ENCODE measurements at regions not wholly inside any gene's neighbourhood (a gene's known extent, or its start where the extent isn't known, plus 50 kb on each side); places are given as distances from the start of the nearest gene placed in this dataset.

DNA sequence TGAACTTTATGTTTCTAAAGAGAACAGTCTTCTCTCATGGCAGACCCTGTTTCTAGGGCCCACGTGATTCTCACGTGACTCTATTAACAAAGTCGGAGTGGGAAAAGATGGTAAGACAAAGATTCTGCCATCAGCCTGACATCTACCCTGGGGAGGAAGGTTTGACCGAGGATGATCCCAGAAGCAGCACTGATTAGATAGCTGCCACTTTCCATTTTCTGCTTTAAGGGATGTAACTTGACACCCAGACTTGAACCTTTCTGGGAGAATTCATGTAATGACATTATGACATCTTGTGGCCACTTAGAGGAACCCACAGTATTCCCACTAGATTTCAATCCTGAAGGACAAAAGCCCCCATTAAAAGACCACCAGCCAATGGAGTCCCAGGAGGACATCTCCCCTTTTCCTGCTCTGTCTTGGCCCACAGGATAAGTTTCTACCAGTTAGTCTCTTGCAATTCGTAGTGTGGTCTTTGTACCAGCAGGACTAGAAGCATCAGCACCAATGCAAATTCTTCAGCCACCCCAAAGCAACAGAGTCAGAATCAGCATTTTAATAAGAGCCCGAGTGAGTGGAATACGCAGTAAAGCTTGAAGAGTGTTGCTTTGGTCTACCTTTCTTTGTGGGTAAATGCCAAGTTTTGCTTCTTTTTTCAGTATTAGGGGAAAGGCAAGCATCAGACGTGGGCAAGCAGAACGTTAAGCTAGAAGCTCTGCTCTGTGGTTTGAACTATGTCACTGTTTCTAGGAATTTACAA, 480.5 kb upstream of the PROK2 start:
- DNase-seq, result no peak

GRCh38 chr3:72263223-72263990, 478.5 kb upstream of the PROK2 start:
- no peak for DNase-seq

GRCh38 chr3:72262736-72263135, 477.8 kb upstream of the PROK2 start:
- no peak for DNase-seq

- no peak for DNase-seq
Measured at GRCh38 chr3:72261566-72262564, 476.9 kb upstream of the PROK2 start.

GRCh38 chr3:72260588-72260910, 475.6 kb upstream of the PROK2 start:
- no peak for DNase-seq

DNA sequence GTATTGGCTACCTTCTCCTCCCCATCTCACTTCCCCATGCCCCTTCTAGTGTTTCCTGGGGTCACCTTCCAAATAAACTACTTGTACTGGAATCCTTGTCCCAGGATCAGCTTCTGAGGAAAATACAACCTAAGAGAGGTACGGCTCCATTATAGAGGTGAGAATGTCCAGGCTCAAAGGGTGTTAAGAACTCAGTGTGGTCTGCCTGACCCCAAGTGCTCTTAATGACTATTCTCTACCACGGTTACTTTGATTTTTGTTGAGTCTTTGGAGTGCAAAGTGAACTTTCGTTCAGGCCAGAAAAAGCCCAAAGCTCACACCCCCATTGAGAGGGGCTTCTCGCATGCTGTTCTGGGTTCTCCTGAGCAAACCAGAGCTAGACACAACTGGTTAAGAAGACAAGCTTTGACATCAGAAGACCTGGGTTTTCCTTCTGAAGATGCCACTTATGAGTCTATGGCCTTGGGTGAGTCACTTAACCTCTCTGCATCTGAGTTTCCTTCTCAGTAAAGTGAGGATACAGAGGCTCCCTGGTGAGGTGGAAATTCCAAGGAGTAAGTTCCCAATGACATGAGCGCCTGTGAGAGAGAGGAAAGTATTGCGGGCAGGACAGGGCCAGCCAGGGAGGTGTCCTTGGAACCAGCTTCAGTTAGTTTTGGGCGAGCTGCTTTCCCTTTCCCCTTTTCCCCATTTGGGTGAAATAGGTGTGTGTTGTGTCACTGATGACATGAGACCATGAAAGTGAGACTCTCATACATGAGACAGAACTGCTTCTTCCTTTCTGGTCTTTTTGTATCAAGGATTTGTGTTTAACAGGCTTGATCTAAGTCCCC, 475.0 kb upstream of the PROK2 start:
- no peak for DNase-seq

GRCh38 chr3:72258361-72259141, 473.6 kb upstream of the PROK2 start:
- no peak for DNase-seq

DNA sequence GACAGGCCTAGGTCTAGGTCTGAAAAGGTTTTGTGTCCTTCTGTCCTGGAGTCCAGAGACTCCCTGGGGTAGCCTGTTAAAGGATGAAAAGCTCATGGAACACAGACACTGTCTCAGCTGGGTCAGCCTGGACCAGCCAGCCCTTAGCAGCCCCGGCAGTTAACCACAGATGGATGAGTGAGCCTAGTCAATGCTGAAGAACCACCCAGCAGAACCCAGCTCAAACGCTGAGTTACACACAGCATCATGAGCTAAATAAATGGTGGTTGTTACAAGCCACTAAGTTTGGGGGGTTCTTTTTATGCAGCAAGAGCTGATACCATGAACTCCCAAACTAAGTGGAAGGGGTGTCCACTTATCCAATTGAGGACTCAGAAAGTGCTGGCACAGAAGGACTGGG, 472.8 kb upstream of the PROK2 start:
- no peak for DNase-seq

DNA sequence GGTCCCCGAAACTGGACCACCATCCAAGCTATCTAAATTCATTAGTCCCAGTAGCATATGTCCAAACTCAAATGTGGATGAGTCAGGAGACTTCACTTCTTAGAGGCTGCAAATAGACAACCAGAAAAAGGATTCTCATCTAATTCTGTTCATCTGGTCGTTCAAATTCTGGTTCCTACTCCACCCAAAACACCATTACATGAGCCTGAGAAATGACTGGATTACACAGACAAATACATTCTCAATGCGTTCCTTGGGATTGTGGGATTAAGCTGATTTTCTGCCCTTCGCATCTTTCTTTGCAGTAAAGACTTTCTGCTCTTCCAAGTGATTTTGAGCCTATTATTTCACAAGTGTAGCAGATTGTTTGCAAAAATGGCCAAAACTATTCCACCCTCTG, 472.3 kb upstream of the PROK2 start:
- DNase-seq, result no peak

GRCh38 chr3:72256716-72257115, 471.8 kb upstream of the PROK2 start:
- no peak for DNase-seq

GRCh38 chr3:72255791-72256559, 471.0 kb upstream of the PROK2 start:
- DNase-seq, result peak; percentile 15

DNA sequence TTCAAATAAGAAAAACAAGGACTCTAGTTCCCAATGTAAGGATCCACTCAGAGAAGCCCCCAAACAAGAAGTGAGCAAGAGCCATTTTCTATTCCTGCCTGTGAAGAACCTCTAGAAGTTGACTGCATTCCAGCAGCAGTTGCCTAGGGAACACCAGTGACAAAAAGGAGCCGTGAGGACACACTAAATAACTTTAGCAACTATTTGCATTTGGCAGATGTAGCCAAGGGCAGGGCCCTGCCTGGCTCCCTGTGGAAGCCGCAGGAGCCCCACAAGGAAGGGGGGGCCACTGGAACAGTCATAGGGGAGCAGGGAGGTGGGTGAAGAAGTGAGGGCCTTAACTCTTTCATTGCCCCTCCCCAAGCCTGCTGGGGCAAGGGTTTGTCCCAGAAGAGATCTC, 470.2 kb upstream of the PROK2 start:
- no peak for DNase-seq

DNA sequence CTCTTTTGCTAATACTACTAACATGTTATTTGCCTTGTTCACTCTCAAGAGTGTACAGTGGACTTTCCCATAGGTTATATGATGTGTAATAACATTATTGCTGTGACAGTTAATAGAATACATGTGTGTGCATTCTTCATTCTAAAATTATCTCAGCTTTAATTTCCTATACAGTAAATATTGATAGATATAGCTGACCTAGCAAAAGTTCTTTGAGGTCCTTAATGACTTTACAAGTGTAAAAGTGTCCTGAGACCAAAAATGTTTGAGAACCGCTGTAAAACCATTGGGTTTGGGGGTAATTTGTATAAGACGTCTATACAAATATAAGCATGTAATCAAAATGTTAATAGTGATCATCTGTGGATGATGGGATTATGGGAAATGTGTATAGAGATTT, 469.5 kb upstream of the PROK2 start:
- DNase-seq, result no peak

DNA sequence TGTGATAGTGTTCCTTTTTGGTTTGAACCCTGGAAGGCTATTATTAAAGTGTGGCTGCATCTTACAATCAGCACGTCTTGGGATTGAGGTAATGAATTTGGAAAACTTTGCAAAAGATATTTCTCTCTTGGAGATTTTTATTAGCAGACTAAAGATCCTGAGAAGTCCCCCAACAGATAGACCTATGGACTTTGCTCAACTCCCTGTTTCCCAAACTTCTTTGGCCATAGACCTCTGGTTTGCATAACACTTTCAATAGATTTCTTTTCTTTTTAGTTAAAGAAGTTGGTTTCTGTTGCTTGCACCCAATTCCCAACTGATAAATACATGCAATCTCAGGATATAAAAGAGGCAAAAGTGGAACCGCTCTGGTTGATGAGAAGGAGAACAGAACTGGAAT, 465.8 kb upstream of the PROK2 start:
- DNase-seq, result no peak

DNA sequence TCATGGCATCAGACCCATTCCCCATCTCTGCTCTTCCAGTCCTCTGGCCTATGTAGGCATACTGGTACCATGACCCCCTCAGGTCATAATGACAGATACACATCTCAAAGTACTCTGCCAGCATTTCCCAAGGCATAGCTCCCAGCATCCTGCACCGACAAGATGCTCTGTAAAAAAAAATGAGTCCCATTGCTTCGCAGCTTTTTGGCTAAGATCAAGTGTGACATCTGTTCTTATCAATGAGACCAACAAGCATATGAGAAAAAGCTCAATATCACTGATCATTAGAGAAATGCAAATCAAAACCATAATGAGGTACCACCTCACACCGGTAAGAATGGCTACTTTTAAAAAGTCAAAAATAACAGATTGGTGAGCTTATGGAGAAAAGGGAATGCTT, 463.9 kb upstream of the PROK2 start:
- no peak for DNase-seq

DNA sequence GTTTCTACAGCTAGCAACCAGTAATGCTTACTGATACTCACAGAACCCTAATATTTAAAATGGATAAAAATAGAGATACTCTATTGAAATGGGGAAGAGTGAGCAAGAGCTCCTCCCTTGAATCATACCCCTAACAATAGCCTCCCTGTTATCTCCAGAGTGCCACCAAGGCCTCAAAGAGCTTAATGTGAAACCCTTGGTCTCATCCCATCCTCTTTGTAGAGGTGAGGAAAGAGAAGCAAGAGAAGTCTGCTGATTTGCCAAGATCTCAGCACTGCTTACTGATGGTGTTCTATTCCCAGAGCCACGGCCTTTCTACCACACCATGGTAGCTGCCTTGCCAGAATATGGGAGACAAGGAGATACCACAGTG, 463.4 kb upstream of the PROK2 start:
- DNase-seq, result no peak

- no peak for DNase-seq
Measured at GRCh38 chr3:72247645-72248388, 462.9 kb upstream of the PROK2 start.

DNA sequence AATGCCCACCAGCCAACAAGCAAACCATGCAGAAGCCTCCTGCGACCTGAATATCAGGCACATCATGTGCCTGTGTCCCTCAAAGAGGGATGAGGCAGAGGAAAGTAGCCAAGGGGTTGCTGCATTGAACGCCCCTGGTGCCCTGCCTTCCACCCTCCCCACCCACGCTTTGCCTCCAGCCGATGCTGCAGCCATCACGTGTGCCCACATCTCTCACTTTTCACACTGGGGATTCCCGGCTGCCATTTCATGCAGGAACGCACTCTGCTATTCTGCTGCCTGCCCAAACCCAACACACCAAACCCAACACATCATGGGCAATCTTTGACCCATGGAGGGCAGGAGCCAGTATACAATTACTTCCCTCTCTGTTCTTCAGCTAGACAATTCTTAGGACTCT, 462.2 kb upstream of the PROK2 start:
- no peak for DNase-seq

DNA sequence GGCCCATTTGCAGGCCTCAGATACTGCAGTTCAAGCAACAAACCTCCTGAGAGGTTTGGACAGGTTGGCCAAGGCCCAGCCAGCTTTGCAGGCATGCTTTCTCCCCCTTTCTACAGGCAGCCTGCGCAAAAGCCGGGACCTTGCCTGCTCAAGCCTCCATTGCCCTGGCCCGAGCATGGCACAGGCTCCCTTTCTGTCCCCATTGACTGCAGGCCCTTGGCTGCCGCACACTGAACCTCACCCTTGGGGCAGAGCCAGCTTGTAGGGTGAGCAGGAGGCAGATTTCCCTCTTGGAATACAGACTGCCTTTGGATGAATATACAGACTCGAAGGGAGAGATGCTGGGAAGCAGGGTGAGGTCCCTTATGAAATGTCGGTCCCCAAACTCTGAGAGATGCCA, 461.7 kb upstream of the PROK2 start:
- DNase-seq, result no peak

DNA sequence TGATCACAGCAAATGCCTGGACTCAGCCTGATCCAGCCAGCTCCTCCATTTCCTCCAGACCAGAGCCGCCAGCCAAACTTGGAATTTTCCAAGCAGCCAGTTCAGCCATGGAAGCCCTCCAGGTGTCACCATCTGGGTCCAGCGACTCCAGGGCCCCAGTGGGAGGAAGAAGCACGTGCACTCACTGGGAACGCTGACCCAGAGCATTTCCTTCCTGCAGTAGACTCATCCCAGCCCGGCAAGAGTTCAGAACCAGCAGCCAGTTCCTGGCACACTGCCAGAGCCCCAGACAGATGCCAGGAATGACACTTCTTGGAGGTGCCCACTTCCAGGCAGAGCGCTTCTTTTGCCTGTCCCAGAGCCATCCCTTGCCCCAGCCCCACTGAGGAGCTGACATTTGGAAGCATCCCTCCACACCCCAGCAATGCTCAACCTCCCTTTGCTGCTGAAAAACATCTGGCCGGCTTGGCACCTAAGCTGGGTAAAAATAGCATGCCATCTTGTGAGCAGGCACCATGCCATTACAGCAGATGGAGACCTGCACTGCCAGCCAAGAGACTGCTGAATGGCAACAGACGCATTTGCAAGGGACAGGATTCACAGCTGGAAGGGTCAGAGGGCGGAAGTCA, 460.3 kb upstream of the PROK2 start:
- DNase-seq, result no peak

Measured in activated naive CD4-positive, alpha-beta T cell treated with Interleukin-2 at 50 U/mL for 16 hours (primary cell).